ENCODE measurements at regions not wholly inside any gene's neighbourhood (a gene's known extent, or its start where the extent isn't known, plus 50 kb on each side); places are given as distances from the start of the nearest gene placed in this dataset.

- TF ChIP-seq CTCF (conservative IDR thresholded peaks at IDR 0.05; ENCODE audit: low read depth, low read length) (no peak), CEBPB (IDR thresholded peaks at IDR 0.05; ENCODE audit: low read depth, low read length) (no peak), FOS (IDR thresholded peaks at IDR 0.05; ENCODE audit: low read depth, low read length) (no peak), SMC3 (IDR thresholded peaks at IDR 0.05; ENCODE audit: low read depth, low read length) (no peak), POLR2A (IDR thresholded peaks at IDR 0.05; ENCODE audit: low read depth, low read length) (no peak)
- TF ChIP-seq, protein P1, sequence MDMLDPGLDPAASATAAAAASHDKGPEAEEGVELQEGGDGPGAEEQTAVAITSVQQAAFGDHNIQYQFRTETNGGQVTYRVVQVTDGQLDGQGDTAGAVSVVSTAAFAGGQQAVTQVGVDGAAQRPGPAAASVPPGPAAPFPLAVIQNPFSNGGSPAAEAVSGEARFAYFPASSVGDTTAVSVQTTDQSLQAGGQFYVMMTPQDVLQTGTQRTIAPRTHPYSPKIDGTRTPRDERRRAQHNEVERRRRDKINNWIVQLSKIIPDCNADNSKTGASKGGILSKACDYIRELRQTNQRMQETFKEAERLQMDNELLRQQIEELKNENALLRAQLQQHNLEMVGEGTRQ (IDR thresholded peaks at IDR 0.05; ENCODE audit: low read depth, low read length), result no peak
Measured at GRCh38 chr6:156269751-156270369, 507.3 kb upstream of the ARID1B start.
